Loucy (cell line): ENCODE measurements at regions not wholly inside any gene's neighbourhood (a gene's known extent, or its start where the extent isn't known, plus 50 kb on each side); places are given as distances from the start of the nearest gene placed in this dataset.

Source experiments
- EZH2phosphoT487 ChIP-seq: fragments of 200-600 bp; IDR thresholded peaks from 2 replicates; pipeline ENCODE4 v1.6.1; 2018; ENCODE audit warnings: antibody characterized with exemption, mild to moderate bottlenecking, moderate library complexity, borderline replicate concordance
- TF ChIP-seq, protein P1 (sequence below): fragments of 200-600 bp; sonication (generic); conservative IDR thresholded peaks from 2 replicates; pipeline ENCODE4 v1.5.1; 2014; ENCODE audit warnings: mild to moderate bottlenecking, antibody characterized with exemption, low read length

DNA sequence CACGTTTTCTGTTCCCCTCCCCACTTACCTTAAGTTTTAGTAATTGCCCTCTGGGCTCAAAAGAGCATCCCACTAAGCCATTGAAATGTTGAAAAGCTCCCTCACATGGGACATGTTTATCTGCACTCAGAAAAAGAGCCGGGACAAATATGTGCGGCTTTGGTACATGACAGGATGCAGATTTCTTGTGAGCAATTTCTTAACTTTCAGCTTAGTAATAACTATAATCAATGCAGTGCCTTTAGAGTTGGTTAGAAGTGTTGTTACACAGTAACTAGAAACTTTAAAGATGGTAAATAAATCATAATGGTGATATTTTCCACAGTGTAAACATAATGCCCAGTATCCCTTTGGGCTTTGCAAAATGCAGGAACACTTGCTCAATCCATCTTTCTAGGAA, 89.2 kb downstream of the ZNF365 start:
- TF ChIP-seq EZH2phosphoT487: no peak
- TF ChIP-seq, protein P1, sequence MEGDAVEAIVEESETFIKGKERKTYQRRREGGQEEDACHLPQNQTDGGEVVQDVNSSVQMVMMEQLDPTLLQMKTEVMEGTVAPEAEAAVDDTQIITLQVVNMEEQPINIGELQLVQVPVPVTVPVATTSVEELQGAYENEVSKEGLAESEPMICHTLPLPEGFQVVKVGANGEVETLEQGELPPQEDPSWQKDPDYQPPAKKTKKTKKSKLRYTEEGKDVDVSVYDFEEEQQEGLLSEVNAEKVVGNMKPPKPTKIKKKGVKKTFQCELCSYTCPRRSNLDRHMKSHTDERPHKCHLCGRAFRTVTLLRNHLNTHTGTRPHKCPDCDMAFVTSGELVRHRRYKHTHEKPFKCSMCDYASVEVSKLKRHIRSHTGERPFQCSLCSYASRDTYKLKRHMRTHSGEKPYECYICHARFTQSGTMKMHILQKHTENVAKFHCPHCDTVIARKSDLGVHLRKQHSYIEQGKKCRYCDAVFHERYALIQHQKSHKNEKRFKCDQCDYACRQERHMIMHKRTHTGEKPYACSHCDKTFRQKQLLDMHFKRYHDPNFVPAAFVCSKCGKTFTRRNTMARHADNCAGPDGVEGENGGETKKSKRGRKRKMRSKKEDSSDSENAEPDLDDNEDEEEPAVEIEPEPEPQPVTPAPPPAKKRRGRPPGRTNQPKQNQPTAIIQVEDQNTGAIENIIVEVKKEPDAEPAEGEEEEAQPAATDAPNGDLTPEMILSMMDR: no peak
